T-helper 2 cell treated with Interferon-gamma antibody and Interleukin-4, amounts not matched to agents 100 ng/mL and 5 ng/mL, for 36 hours (primary cell): ENCODE measurements at regions not wholly inside any gene's neighbourhood (a gene's known extent, or its start where the extent isn't known, plus 50 kb on each side); places are given as distances from the start of the nearest gene placed in this dataset.

Source experiments
- intact Hi-C: fragments of 100-400 bp; cut with micrococcal nuclease; formaldehyde crosslinking; loops from one replicate; pipeline ENCODE4 v1.15.1; 2023

DNA sequence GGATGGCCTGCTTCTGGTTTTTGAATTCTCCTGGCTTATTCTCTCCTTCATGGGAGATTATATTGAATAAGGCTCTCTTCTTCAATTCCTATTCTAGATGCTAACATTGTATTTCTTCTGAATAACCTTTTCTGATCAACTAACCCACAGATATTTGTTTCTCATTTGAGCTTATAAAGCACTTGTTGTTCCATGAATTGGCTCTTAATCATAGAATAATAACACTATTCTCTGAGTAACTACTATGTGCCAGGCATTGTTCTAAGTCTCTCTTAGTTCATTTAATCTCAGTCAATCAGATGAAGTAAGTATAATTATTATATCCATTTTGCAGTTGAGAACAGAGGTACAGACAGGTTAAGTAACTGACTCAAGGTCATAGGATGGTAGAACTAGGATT, 136.3 kb upstream of the MLIP start:
- intact Hi-C loops: no loop called here

DNA sequence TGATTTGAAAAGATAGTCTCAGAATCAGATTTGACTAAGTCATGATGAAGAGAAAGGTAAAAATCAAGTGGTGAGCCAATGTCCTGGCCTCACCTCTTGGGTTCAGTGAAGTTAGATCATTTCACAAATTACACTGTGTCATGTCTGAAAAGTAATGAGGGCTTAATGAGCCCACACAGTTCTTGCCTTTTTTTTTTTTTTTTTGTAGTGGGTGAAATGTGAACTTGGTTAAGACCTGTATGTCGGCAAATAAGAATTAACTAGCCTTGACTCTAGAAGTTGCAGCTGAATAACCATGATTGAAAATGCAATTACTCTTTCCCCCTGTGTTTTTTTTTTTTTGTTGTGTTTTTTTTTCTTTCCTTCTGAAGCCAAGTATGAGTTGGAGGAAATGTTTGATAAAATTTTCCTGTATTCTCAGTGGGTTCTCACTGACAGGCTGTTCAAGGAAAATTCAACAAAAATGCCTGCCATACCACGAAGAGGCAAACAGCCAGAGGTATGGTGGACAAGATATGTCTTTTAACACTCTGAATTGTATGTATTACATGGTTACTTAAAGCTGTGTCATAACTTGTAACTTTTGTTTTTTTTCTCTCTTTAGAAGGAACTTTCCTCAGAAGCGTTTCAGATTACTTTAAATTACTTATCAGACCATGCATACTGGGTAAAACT, 135.2 kb upstream of the MLIP start:
- intact Hi-C loops: no loop called here

DNA sequence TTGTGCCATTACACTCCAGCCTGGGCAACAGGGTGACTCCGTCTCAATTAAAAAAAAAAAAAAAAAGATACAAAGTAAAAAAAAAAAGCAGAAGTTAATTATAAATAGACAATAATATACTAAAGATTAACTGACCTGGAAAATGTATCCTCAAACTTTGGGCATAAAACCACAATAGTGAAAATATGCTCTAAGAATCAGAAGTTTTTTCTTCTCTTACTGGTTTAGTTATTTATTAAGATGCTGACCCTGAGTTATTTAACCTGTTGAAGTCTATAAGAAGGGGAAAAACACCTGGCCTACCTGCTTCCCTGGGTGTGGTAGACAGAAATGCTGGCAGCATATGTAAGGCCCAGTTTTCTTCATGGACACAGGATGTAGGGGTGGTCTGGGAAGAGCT, 133.7 kb upstream of the MLIP start:
- intact Hi-C loops: no loop called here

DNA sequence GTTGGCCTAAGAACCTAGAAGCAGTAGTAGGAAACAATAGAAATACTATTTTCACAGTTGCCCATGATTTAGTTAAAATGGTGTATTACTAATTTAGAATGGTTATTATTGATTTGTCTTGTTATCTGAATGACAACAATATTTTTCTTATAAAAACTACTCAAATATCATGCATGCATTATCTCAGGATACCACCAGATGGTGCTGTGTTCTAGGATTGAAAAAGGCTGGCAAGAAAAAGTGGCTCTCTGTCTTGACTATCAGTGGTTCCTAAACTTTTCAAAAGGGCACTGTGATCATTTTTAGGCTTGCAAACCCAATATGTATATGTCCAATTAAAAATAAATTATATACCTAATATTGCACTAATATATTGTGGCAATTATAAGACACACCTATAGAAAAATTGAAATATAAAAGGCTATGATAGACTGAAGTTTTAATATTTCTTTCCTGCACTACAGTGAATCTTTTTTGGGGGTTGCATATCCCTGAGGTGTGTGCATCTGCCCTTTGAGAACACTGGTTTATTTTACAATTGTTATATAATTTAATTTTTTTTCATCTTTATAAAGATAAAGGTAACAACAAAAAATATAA, 131.7 kb upstream of the MLIP start:
- intact Hi-C loops: loop anchor here (10.0 kb wide), 1 partner anchor 285 kb away; no protein-coding TSS in a partner anchor

DNA sequence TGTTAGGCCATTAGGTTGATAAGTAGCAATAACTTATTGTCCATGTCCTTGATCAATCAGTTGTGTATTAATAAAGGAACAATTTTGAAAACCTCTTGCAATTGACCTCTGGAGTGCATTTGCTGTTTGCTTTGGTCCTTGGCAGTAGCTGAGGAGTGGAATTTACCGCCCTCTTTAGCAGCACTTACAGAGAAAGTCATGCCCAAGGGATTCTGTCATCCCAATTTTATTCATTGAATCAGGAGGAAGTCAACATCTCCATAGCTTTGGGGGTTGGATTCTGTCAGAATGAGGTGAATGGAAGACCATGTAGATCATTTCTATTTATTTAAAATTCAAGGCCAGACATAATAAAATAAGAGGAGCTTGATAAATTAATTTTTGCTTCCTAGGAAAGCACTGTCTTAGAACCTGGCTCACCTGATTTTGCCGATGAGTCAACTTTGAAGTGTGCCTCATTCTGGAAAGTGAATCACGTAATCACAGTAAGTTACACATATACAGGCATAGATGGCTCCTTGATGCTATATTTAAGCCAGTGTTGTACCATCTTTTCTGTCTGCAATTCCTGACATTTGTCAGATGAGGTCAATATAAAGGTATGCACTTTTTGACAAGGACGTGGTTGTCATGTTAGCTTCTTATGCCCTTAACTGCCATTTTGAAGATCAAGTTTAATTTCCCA, 128.7 kb upstream of the MLIP start:
- intact Hi-C loops: loop anchor here (10.0 kb wide), 1 partner anchor 282 kb away; no protein-coding TSS in a partner anchor

DNA sequence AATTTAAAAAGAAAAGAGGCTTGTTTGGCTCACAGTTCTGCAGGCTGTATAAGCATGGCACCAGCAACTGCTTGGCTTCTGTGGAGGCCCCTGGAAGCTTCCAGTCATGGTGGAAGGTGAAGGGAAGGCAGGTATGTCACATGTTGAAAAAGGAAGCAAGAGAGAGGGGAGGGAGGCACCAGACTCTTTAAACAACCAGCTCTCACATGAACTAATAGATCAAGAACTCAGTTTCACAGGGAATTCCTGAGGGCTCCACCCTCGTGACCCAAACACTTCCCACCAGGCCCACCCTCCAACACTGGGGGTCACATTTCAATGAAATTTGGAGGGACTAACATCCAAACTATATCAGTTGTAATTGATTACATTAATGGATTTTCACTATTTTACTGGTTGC, 127.9 kb upstream of the MLIP start:
- intact Hi-C loops: loop anchor here (10.0 kb wide), 1 partner anchor 282 kb away; no protein-coding TSS in a partner anchor

DNA sequence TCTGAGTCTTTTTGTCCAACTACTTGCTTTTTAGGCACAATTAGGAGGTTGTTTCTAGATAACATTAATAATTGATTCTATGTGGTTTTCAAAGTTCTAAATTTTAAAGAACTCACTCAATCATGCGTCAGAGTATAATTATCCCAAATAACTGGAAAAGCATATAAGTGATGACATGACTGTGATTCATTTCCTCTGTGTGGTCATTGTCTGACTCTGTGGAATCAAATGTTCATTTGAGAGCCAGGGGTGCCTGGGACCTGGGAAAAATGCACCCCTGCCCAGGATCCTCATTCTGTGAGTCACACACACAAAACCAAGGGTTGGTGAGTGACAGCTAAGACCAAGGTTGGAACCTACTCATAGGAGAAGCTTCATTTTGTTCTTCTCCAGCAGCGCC, 127.1 kb upstream of the MLIP start:
- intact Hi-C loops: loop anchor here (10.0 kb wide), 1 partner anchor 281 kb away; no protein-coding TSS in a partner anchor

DNA sequence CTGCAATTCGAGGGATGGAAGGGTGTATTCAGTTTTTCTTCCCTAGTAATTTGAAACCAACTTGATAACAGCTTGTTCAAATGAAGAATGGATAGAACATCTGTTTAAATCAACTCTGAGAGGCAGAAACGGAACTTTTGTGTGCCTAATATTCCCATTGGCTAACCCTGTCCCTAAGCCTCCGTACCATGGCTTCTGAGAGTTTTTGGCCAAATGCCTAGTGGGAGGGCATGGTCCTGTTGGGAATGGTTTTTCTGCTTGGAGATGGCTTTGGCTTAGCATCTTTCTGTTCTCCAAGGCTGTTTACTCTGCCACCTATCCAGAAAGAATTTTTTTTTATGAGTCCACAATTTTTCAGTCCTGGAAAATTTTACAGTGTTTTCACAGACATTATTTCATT, 126.7 kb upstream of the MLIP start:
- intact Hi-C loops: loop anchor here (10.0 kb wide), 1 partner anchor 280 kb away; no protein-coding TSS in a partner anchor

DNA sequence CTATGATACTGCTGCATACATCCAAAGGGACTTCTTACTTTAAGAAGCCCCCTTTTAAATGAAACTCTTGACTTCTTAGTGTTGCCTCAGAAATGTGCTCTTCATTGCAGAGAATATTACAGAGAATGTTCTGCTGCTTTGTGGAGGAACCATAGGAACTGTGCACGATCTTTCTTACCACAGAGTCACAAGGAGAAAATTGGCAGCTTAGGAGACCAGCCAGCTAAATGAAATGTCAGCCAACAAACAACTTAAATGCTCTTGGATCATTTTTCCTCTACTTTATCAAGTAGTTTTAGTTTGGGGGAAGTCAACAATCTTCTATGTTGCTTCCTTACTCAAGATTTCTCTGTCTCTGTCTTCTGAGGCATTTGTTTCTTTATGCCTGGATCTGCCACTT, 125.9 kb upstream of the MLIP start:
- intact Hi-C loops: loop anchor here (10.0 kb wide), 1 partner anchor 279 kb away; no protein-coding TSS in a partner anchor

DNA sequence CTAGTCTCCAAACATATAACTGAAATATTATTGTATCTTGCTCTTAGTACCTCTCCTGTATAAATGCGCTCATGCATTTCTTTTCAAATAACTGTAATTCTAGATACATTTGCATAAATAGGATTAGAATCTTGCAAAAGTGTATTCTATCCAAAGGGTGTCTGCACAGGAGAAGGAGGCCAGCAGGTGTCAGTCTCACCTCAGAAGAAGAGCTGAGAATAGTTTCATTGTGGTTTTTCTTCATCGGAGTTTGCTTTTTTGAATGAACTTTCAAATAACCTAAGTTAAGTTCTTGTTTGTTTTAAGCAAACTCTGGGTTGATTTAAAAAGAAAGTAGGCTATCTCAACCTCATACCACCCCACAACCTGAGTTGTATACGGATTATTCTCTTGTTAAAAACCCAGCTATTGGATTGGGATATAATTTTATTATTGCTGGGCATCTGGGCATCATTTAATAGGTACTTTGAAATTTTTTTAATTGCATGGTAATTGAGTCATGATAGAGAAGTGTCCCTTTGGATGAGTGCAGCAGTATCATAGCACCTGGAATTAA, 125.0 kb upstream of the MLIP start:
- intact Hi-C loops: loop anchor here (10.0 kb wide), 1 partner anchor 279 kb away; no protein-coding TSS in a partner anchor

DNA sequence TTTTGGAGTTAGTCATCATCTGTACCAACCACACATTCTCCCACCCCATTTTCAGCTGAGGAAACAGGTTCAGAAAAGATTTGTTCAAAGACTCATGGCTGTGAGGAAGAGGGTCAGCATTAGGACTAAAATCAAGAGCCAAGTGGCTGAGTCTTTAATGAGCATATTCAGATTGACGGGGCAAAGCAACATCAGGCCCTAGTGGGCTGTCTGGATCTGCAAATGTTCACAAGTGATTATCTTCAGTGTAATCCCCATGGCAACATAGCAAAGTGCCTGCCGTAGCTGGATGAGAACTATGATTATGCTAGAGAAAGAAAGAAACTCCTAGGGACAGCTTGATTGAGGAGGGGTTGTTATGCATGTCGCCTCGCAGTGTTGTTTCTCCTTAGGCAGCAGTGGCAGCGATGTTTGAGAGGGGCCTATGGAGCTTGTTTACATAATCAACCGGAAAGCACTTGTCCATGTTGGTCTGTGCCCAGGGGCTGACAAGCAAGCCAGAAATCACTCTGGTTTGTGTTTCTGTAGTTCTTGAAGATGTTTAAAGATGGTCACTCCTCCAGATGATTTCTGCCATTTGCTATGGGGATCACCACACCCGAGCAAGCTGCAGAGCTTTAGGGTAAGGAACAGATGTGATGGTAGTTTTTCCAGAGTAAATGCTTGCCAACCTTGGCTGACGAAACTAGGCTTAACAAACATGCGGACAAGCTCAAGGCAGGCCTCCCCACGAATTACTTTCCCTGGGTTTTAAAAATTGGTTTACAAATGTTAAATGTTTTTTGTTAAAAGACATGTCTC, 124.3 kb upstream of the MLIP start:
- intact Hi-C loops: loop anchor here (10.0 kb wide), 1 partner anchor 278 kb away; no protein-coding TSS in a partner anchor

DNA sequence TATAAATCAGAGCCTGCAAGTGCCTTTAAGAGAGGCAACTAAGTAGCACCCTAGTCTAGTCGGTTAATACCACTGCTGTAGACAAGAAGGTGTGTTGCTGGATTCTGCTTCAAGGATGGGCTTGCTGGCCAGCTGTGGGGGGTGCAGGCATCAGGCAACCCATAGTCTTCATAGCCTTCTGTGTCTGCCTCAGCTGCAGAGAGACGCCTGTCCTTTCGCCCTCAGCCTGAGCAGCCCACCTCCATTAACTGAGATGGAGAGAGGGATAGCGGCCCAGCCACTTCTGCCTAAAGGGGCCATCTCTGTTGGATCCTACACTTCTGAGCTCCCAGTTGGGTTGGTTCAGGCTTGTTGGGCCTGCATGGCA, 123.7 kb upstream of the MLIP start:
- intact Hi-C loops: loop anchor here (10.0 kb wide), 1 partner anchor 277 kb away; no protein-coding TSS in a partner anchor

DNA sequence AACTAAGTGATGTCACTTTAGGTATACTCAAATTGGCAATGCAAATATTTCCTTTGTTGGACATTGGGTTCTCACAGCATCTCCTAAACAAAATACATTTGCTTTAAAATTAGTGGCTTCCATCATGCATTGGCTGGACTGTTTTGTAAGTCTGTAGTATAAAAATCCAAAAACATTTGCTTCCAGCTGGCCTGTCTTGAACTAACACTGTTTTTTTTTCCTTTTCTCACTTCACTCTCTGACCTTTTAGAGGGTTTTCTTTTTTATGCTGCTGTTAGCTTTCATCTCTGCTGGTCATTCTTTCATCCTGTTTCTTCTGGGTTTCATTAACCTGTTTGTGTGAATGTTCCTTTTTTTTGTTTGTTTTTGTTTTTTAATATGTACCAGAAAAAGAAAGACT, 121.7 kb upstream of the MLIP start:
- intact Hi-C loops: loop anchor here (10.0 kb wide), 1 partner anchor 275 kb away; no protein-coding TSS in a partner anchor

DNA sequence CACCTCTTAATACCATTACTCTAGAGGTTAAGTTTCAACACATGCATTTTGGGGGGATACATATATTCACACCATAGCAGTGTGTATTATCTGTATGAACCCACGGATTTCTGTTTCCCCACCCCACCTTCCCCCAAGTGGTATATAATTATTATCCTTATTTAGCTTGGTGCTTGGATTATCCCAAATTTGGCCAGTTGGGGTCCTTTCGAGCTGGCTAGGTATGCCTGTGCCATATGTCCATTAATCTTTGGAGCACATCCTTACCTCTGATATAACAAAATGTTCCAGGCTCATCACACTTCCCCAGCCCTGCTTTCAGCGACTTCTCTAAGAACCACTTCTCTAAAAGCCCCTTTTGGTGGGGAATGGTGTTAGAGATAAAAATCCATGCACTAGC, 118.7 kb upstream of the MLIP start:
- intact Hi-C loops: no loop called here

DNA sequence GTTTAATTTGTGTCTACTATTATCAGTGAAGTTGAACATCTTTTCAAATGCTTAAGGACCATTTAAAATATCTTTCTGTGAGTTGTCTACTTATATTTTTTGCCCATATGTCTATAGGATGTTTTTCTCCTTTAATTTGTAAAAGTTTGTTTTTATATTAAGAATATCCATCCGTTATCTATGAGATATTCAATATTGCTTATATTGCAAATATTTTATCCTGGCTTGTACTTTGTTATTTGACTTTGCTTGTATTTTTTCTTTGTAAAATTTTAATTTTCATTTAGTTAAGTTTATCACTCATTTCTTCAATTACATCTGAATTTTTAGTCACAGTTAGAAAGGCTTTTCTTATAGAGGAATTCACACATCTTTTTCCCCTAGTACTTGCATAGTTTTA, 117.0 kb upstream of the MLIP start:
- intact Hi-C loops: no loop called here

DNA sequence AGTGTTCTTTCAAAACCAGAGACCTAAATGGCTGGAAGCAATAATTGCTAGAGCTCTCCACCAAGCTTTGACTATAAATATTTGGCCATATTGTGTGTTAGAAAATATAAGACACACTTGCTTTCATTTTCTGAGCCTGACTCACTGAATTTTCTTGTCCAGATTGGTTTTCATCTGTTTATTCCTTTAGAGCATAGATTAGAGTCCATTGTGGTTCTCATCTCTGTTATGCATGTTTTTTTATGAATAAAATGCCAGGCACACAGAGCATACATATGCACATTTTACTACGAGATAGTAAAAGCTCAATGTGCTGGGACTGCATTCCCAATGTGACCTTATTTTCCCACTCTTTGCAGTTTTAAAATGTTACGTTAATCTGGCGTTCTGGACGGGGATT, 115.3 kb upstream of the MLIP start:
- intact Hi-C loops: no loop called here

DNA sequence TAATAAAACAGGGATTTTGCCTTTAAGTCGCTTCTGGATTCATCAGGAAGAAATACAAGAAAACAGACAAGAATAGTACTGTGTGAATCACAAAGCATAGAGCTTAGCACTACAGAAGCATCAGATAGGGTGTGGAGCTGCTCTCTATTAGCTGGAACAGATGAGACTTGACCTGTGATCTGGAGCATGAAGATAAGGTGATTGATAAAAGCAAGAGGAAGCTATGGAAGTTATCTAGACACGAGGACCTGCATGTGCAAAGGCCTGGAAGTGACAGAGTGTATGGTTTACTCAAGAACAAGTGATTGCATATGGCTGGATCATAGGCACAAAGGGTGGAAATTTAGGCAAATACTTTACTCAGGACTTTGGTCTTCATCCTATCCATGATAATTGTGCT, 112.9 kb upstream of the MLIP start:
- intact Hi-C loops: no loop called here

DNA sequence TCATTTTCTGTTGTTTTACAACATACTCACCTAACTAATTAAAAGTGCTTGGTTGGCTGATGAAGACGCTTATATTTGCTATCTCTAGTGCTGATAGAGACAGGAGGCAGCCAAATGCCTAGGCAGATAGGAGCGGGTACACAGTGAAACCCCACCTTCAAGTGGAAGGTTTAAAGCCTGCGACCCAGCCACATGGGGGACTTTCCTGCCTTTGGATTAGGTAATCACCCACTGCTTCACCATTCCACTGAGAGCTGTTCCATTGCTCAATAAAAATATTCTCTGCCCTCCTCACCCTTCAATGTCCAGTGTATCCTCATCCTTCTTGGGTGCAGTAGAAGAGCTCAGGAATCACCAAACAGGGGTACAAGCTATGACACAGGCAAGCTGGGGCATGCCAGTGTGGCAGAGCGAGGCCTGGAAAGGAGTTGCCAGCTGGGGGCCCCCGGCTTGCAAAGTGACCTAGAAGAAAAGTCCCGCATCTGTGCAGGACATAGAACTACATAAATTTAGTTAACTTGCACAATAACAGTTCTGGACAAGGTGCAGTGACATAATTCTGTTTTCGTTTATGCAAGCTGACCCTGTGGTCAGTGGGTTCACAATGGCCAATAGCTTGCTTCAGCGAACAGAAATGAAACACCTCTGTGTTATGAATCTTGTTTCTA, 112.0 kb upstream of the MLIP start:
- intact Hi-C loops: no loop called here

DNA sequence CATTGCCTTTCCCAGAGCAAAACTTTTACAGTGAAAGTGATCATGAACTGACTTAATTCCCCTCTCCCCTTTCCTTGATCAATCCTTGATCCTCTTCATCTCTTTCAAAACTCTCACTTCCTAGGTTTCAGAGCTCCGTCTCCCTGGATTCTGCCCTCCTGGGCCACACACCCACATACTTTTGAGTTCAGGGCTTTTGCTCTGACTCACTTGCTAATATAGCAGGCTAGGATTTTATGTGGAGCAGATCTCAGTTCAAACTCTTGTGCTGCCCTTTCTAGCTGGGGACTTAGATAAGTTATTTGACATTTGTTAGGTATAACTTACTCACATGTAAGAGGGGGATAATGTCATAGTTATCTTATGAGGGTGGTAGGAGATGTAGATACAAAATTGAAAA, 109.1 kb upstream of the MLIP start:
- intact Hi-C loops: no loop called here

DNA sequence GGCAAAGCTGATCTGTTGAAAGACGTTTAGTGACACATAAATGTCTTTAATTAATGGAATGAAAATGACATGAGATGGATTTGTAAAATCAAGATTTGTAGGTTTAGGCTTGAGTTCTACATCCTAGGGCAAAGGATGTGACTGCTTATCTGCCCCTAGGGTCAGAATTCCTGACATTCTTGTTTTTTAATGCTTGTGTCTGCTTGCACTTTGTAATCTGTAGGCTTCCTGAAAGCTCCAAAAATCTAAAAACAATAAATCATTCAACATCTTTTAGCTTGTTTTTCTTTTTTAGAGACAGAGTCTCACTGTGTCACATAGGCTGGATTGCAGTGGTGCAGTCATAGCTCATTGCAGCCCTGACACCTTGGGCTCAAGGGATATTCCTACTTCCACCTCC, 107.9 kb upstream of the MLIP start:
- intact Hi-C loops: no loop called here

DNA sequence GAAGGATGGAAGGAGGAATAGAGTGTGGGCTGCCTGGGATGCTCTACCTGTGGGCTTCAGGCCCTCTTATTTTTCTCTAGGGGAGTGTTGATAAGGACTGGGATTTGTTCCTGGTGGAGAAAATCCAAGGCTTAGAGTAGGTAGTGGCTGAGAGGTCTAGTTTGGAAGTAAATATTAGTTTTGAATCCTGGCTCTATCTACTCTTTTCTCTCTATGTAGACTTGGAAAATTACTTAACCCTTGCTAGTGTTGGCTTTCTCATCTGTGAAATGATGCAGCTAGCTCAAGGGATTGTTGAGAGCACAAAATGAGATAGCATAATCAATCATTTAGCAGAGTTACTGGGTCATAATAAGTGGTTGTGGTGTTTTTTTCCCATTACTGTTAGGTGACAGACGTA, 102.7 kb upstream of the MLIP start:
- intact Hi-C loops: no loop called here
